Gastroesophageal sphincter (tissue), 3 donors: ENCODE measurements at regions not wholly inside any gene's neighbourhood (a gene's known extent, or its start where the extent isn't known, plus 50 kb on each side); places are given as distances from the start of the nearest gene placed in this dataset.

Source experiments
- POLR2AphosphoS5 ChIP-seq: sonication (generic); formaldehyde crosslinking; IDR thresholded peaks from one replicate; pipeline ENCODE4 v1.6.1; 2017; ENCODE audit warnings: antibody characterized with exemption
- TF ChIP-seq, protein P1 (sequence below), 4 experiments: fragments of 200-600 bp in 2 of 4; fragments of 450-650 bp in 2 of 4; sonication (generic) in 1 of 4; IDR thresholded peaks; one replicate each; pipeline ENCODE4 v1.5.1; 2017 to 2019; ENCODE audit warnings: antibody characterized with exemption in 4 of 4, mild to moderate bottlenecking in 2 of 4, moderate library complexity in 2 of 4

DNA sequence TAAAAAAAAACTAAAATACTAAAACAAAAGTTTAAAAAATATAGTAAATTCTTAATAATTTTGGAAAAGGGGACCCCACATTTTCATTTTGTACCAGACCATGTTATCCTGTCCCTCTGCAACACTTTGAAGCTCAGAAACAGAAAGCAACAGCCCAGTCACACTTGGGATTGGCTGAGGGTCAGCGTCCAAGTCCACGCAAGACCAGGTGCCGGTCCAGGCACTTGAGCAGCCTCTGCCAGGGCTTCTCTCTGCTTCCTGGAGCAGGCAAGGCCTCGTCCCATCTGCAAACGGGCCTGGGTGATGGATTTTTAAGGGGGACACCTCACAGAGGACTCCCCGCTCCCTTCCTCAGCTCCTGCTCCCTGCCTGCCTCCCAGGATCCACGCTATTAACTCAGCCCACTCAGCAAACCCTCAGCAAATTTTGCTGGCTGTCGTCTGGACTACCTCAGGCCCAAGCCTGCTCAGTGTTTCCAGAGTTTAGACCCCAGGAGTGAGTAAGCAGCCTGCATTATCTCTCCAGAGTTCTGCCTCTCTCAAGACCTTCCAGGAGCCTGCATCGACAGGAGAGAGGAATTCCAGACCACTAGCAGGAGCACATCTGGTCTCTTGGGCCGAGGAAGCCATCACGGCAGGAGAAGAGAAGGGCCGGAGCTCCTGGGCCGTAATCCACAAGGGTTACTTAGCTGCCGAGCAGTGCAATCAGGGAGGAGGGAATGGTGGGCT, 67.4 kb upstream of the CALM2 start:
- TF ChIP-seq, protein P1, sequence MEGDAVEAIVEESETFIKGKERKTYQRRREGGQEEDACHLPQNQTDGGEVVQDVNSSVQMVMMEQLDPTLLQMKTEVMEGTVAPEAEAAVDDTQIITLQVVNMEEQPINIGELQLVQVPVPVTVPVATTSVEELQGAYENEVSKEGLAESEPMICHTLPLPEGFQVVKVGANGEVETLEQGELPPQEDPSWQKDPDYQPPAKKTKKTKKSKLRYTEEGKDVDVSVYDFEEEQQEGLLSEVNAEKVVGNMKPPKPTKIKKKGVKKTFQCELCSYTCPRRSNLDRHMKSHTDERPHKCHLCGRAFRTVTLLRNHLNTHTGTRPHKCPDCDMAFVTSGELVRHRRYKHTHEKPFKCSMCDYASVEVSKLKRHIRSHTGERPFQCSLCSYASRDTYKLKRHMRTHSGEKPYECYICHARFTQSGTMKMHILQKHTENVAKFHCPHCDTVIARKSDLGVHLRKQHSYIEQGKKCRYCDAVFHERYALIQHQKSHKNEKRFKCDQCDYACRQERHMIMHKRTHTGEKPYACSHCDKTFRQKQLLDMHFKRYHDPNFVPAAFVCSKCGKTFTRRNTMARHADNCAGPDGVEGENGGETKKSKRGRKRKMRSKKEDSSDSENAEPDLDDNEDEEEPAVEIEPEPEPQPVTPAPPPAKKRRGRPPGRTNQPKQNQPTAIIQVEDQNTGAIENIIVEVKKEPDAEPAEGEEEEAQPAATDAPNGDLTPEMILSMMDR (IDR thresholded peaks at IDR 0.05), result no peak
- no peak for TF ChIP-seq POLR2AphosphoS5
